Endothelial cell of umbilical vein (primary cell): ENCODE measurements at regions not wholly inside any gene's neighbourhood (a gene's known extent, or its start where the extent isn't known, plus 50 kb on each side); places are given as distances from the start of the nearest gene placed in this dataset.
A peak's percentile ranks its signal among the peaks of the same experiment; 100 is the strongest.

Experiments used
- BruUV-seq: library from RNA; stranded (reverse); fragments of 400-500 nt; replicated peaks from 2 replicates; lab custom pipeline; 2021; lab: Mats Ljungman, UMichigan
- CTCF ChIA-PET: fragments of 300-600, 350-600 bp; sonication (Branson Sonifier 250); formaldehyde crosslinking; loops from one replicate; lab custom pipeline; 2021; ENCODE audit warnings: antibody characterized with exemption, inconsistent platforms; lab: Charles Lee
- POLR2A ChIA-PET: fragments of 300-600, 350-600 bp; sonication (Branson Sonifier 250); formaldehyde crosslinking; loops from one replicate; lab custom pipeline; 2021; ENCODE audit warnings: antibody characterized with exemption, inconsistent platforms; lab: Charles Lee
- DNase-seq: peaks from one replicate; pipeline ENCODE4 v3.0.0-alpha.2; 2011; ENCODE audit warnings: low read depth, low spot score
- FAIRE-seq: peaks from 2 replicates; lab custom pipeline; 2011; peaks lifted over from hg19 to GRCh38; lab: Jason Lieb, UNC
- H2AFZ ChIP-seq: 2 replicates; pipeline ENCODE4 v1.6.0; 2012; ENCODE audit warnings: low read depth, low read length, control low read depth, inconsistent platforms
- H3K27ac ChIP-seq: 2 replicates; pipeline ENCODE4 v1.5.1; 2011; ENCODE audit warnings: low read depth, mild to moderate bottlenecking, control low read depth, low read length, moderate library complexity; ENCODE audit not compliant: insufficient read depth
- H3K27me3 ChIP-seq, 2 experiments: 2 replicates each; pipeline versions ENCODE4 v1.6.0 to v1.6.1; 2011; ENCODE audit warnings: low read length in 2 of 2, mixed read lengths in 1 of 2; ENCODE audit not compliant: control insufficient read depth in 2 of 2, insufficient read depth in 2 of 2
- H3K36me3 ChIP-seq, 2 experiments: 2 replicates in 1 of 2; 3 replicates in 1 of 2; pipeline ENCODE4 v1.5.1; 2011; ENCODE audit warnings: low read length in 2 of 2, mild to moderate bottlenecking in 1 of 2, moderate library complexity in 1 of 2; ENCODE audit not compliant: control insufficient read depth in 2 of 2, insufficient read depth in 2 of 2; ENCODE audit errors: extremely low read depth in 1 of 2
- H3K4me1 ChIP-seq: 3 replicates; pipeline ENCODE4 v1.5.1; 2011; ENCODE audit warnings: mild to moderate bottlenecking, low read length; ENCODE audit not compliant: control insufficient read depth, insufficient read depth; ENCODE audit errors: extremely low read depth
- H3K4me2 ChIP-seq: 2 replicates; pipeline ENCODE4 v1.6.1; 2011; ENCODE audit warnings: low read length, control low read depth, mixed read lengths; ENCODE audit not compliant: insufficient read depth
- H3K4me3 ChIP-seq, 3 experiments: fragments of 200-600 bp in 1 of 3; sonication (generic), shearing (Covaris generic) in 1 of 3; replicated peaks in 1 of 3; 2 replicates each; pipeline ENCODE4 v1.5.1; 2011 to 2016; ENCODE audit warnings: control low read depth in 3 of 3, low read length in 3 of 3, mild to moderate bottlenecking in 2 of 3, inconsistent platforms in 1 of 3, low read depth in 1 of 3, moderate library complexity in 1 of 3; ENCODE audit not compliant: insufficient read depth in 1 of 3
- H3K79me2 ChIP-seq: 2 replicates; pipeline ENCODE4 v1.6.0; 2012; ENCODE audit warnings: low read length, inconsistent platforms; ENCODE audit not compliant: control insufficient read depth, insufficient read depth
- H3K9ac ChIP-seq: replicated peaks from 2 replicates; pipeline ENCODE3; 2011; ENCODE audit warnings: low read length, control low read depth; ENCODE audit not compliant: insufficient read depth; ENCODE audit errors: extremely low read depth
- H3K9me1 ChIP-seq: replicated peaks from 3 replicates; pipeline ENCODE4 v1.6.0; 2011; ENCODE audit warnings: mild to moderate bottlenecking, low read length; ENCODE audit not compliant: control insufficient read depth, insufficient read depth; ENCODE audit errors: extremely low read depth
- H3K9me3 ChIP-seq: replicated peaks from 2 replicates; pipeline ENCODE4 v1.5.1; 2012; ENCODE audit warnings: low read length, inconsistent platforms; ENCODE audit not compliant: control insufficient read depth, insufficient read depth
- H4K20me1 ChIP-seq: replicated peaks from 2 replicates; pipeline ENCODE3; 2011; ENCODE audit warnings: mild to moderate bottlenecking, low read length; ENCODE audit not compliant: control insufficient read depth, insufficient read depth; ENCODE audit errors: extremely low read depth
- EZH2 ChIP-seq: IDR thresholded peaks from 2 replicates; pipeline ENCODE4 v1.6.1; 2012; ENCODE audit warnings: borderline replicate concordance, low read depth, mild to moderate bottlenecking, moderate library complexity, low read length, inconsistent platforms; ENCODE audit not compliant: severe bottlenecking
- GATA2 ChIP-seq: IDR thresholded peaks from 2 replicates; pipeline ENCODE4 v1.7.0; 2011; ENCODE audit warnings: low read depth, mild to moderate bottlenecking, moderate library complexity, mixed read lengths, low read length; ENCODE audit not compliant: insufficient read length, insufficient read depth
- JUN ChIP-seq: IDR thresholded peaks from 2 replicates; pipeline ENCODE4 v1.6.1; 2011; ENCODE audit warnings: borderline replicate concordance, low read depth; ENCODE audit not compliant: insufficient read length, insufficient read depth
- MYC ChIP-seq: IDR thresholded peaks from one replicate; pipeline ENCODE4 v1.6.1; 2011; ENCODE audit warnings: mild to moderate bottlenecking, low read depth, low read length
- POLR2A ChIP-seq: IDR thresholded peaks from 2 replicates; pipeline ENCODE4 v1.6.1; 2012; ENCODE audit warnings: low read depth, mild to moderate bottlenecking, control low read depth, low read length
- POLR2AphosphoS5 ChIP-seq: IDR thresholded peaks from 2 replicates; pipeline ENCODE4 v1.6.1; 2012; ENCODE audit warnings: low read depth, mild to moderate bottlenecking, control low read depth, low read length, moderate library complexity; ENCODE audit not compliant: insufficient read depth
- dilution Hi-C: fragments of 300-500 bp; cut with MboI; formaldehyde crosslinking; loops from one replicate; pipeline ENCODE4 v1.15.0; 2019; ENCODE audit warnings: low sequenced_read_pairs; ENCODE audit not compliant: extremely low pct_ligation_motif_present
- intact Hi-C: fragments of 100-400 bp; cut with micrococcal nuclease; formaldehyde crosslinking; loops from one replicate; pipeline ENCODE4 v1.10.0; 2022
- TF ChIP-seq, protein P1 (sequence below), 2 donors: IDR thresholded peaks; 1 replicate in 1 of 2; 2 replicates in 1 of 2; pipeline ENCODE4 v1.5.1; 2011; ENCODE audit warnings: low read length in 2 of 2, mild to moderate bottlenecking in 2 of 2, moderate library complexity in 2 of 2, control low read depth in 1 of 2, inconsistent platforms in 1 of 2, low read depth in 1 of 2; ENCODE audit not compliant: insufficient read depth in 1 of 2; ENCODE audit errors: extremely low read depth in 1 of 2

DNA sequence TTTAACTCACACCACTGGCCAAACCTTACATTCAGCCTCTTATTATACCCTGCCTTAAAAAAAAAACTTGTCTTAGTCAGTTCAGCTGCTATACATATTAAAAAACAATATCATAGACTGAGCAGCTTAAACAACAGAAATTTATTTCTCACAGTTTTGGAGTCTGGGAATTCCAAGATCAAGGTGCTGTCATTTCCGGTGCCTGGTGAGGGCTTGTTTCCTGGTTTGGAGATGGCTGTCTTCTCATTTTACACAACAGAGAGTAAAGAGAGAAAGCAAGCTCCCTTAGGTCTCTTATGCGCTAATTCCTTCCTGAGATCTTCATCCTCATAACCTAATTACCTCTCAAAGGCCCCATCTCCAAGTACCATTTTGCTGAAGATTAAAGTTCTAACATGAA is 769.2 kb downstream of the DIAPH3 start:
- peak overlapping the region; percentile 60 for H2AFZ ChIP-seq
- no peaks in the 10 kb centered on the region for H3K36me3 ChIP-seq
- H3K9ac ChIP-seq, result no peak overlapping the region
- peak overlapping the region; percentile 45 for H3K27ac ChIP-seq
- intact Hi-C loops, result loop anchor here (5.0 to 10.0 kb wide), 3 partner anchors 378 to 1760 kb away; partner anchors contain the start of gene PCDH17
- CTCF ChIA-PET, result interaction anchor here (0.8 to 6.4 kb wide), 7 partner anchors 75 to 287 kb away, joined by 3 to 129 read pairs (median 3); no protein-coding TSS in a partner anchor
- BruUV-seq, result no TSS peak
- H4K20me1 ChIP-seq, result no peaks in the 10 kb centered on the region
- peak overlapping the region; percentile 32 for H3K4me2 ChIP-seq
- TF ChIP-seq GATA2 (no peak), POLR2A (no peak), EZH2 (no peak), MYC (no peak), POLR2AphosphoS5 (no peak), JUN (no peak)
- TF ChIP-seq, protein P1, sequence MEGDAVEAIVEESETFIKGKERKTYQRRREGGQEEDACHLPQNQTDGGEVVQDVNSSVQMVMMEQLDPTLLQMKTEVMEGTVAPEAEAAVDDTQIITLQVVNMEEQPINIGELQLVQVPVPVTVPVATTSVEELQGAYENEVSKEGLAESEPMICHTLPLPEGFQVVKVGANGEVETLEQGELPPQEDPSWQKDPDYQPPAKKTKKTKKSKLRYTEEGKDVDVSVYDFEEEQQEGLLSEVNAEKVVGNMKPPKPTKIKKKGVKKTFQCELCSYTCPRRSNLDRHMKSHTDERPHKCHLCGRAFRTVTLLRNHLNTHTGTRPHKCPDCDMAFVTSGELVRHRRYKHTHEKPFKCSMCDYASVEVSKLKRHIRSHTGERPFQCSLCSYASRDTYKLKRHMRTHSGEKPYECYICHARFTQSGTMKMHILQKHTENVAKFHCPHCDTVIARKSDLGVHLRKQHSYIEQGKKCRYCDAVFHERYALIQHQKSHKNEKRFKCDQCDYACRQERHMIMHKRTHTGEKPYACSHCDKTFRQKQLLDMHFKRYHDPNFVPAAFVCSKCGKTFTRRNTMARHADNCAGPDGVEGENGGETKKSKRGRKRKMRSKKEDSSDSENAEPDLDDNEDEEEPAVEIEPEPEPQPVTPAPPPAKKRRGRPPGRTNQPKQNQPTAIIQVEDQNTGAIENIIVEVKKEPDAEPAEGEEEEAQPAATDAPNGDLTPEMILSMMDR (IDR thresholded peaks at IDR 0.05; ENCODE audit: extremely low read depth in 1 of 2, insufficient read depth in 1 of 2, low read depth in 1 of 2, low read length in 2 of 2), result no peak
- no peaks in the 10 kb centered on the region for H3K9me3 ChIP-seq
- no peak overlapping the region for H3K4me3 ChIP-seq
- FAIRE-seq, result peak; percentile 59
- no peaks in the 10 kb centered on the region for H3K27me3 ChIP-seq
- POLR2A ChIA-PET, result interaction anchor here (0.8 kb wide), 1 partner anchor 136 kb away, joined by 3 read pairs; no protein-coding TSS in a partner anchor
- dilution Hi-C loops, result no loop called here
- no peaks in the 10 kb centered on the region for H3K9me1 ChIP-seq
- H3K4me1 ChIP-seq, result peaks cover 27% of the 10 kb centered on the region
- peak; percentile 54 for DNase-seq
- no peaks in the 10 kb centered on the region for H3K79me2 ChIP-seq
